GM12878 (cell line): ENCODE measurements at regions not wholly inside any gene's neighbourhood (a gene's known extent, or its start where the extent isn't known, plus 50 kb on each side); places are given as distances from the start of the nearest gene placed in this dataset.

ENCODE experiments used
- ETV6 ChIP-seq, 2 experiments: fragments of 450-650 bp in 1 of 2; IDR thresholded peaks in 1 of 2; conservative IDR thresholded peaks in 1 of 2; 2 replicates each; pipeline ENCODE4 v1.6.1; 2014; ENCODE audit warnings: antibody characterized with exemption in 1 of 2, borderline replicate concordance in 1 of 2, low read depth in 1 of 2, mild to moderate bottlenecking in 1 of 2, moderate library complexity in 1 of 2
- EZH2 ChIP-seq: IDR thresholded peaks from 2 replicates; pipeline ENCODE4 v1.6.1; 2012; ENCODE audit warnings: low read depth, mild to moderate bottlenecking, control low read depth, inconsistent platforms, low read length, borderline replicate concordance; ENCODE audit not compliant: control insufficient read depth
- NFYB ChIP-seq: IDR thresholded peaks from 2 replicates; pipeline ENCODE4 v1.6.1; 2011; ENCODE audit warnings: low read depth, mild to moderate bottlenecking, low read length, improper control_type of control experiment, moderate library complexity; ENCODE audit not compliant: insufficient read depth
- PBX3 ChIP-seq: IDR thresholded peaks from 2 replicates; pipeline ENCODE4 v1.6.1; 2011; ENCODE audit warnings: mild to moderate bottlenecking, low read depth, low read length, moderate library complexity; ENCODE audit not compliant: insufficient replicate concordance
- SMC3 ChIP-seq: IDR thresholded peaks from 2 replicates; pipeline ENCODE4 v1.6.1; 2011; ENCODE audit warnings: low read length, improper control_type of control experiment, borderline replicate concordance
- TF ChIP-seq, protein P1 (sequence below), 3 experiments: IDR thresholded peaks in 2 of 3; conservative IDR thresholded peaks in 1 of 3; 2 replicates each; pipeline ENCODE4 v1.5.1; 2011; ENCODE audit warnings: low read depth in 3 of 3, low read length in 3 of 3, mild to moderate bottlenecking in 3 of 3, control low read depth in 2 of 3, moderate library complexity in 2 of 3, inconsistent platforms in 1 of 3, mixed read lengths in 1 of 3; ENCODE audit not compliant: control insufficient read depth in 2 of 3, insufficient read depth in 1 of 3; ENCODE audit errors: extremely low read depth in 1 of 3

DNA sequence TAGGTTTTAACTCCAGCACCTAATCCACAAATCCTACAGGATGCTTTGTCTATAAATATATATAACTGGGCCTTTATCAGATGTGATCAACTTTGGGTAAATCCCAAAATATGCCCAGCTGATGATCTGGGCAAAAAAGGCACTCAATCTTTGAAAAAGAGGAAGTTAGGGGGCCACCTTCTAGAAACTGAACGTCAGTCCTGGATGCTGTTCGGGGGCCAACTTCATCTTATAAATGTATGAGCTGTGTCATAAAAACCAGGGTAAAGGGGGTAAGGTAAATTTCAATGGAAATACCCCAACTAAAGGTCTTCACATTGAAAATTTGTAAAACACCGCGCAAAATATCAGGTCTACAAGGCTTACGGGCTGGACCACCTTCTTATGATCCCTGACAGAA lies 264.4 kb upstream of the UBE2E2 start:
- TF ChIP-seq NFYB, result no peak
- TF ChIP-seq, protein P1, sequence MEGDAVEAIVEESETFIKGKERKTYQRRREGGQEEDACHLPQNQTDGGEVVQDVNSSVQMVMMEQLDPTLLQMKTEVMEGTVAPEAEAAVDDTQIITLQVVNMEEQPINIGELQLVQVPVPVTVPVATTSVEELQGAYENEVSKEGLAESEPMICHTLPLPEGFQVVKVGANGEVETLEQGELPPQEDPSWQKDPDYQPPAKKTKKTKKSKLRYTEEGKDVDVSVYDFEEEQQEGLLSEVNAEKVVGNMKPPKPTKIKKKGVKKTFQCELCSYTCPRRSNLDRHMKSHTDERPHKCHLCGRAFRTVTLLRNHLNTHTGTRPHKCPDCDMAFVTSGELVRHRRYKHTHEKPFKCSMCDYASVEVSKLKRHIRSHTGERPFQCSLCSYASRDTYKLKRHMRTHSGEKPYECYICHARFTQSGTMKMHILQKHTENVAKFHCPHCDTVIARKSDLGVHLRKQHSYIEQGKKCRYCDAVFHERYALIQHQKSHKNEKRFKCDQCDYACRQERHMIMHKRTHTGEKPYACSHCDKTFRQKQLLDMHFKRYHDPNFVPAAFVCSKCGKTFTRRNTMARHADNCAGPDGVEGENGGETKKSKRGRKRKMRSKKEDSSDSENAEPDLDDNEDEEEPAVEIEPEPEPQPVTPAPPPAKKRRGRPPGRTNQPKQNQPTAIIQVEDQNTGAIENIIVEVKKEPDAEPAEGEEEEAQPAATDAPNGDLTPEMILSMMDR (IDR thresholded peaks at IDR 0.05 in 2 of 3, conservative IDR thresholded peaks at IDR 0.05 in 1 of 3; ENCODE audit: control insufficient read depth in 2 of 3, extremely low read depth in 1 of 3, insufficient read depth in 1 of 3, low read depth in 3 of 3, low read length in 3 of 3), result no peak
- no peak for TF ChIP-seq PBX3
- no peak for TF ChIP-seq SMC3
- TF ChIP-seq ETV6 (conservative IDR thresholded peaks at IDR 0.05 in 1 of 2, IDR thresholded peaks at IDR 0.05 in 1 of 2; ENCODE audit: borderline replicate concordance in 1 of 2, low read depth in 1 of 2), result no peak
- no peak for TF ChIP-seq EZH2
